AG09309 (cell line): ENCODE measurements at regions not wholly inside any gene's neighbourhood (a gene's known extent, or its start where the extent isn't known, plus 50 kb on each side); places are given as distances from the start of the nearest gene placed in this dataset.

Source experiments
- DNase-seq: peaks from one replicate; pipeline ENCODE4 v3.0.0-alpha.2; 2010; ENCODE audit warnings: low read depth
- H3K4me3 ChIP-seq: 2 replicates; pipeline ENCODE4 v1.5.1; 2011; ENCODE audit warnings: mild to moderate bottlenecking, low read depth, low read length, moderate library complexity; ENCODE audit not compliant: control insufficient read depth
- TF ChIP-seq, protein P1 (sequence below): IDR thresholded peaks from 2 replicates; pipeline ENCODE4 v1.5.1; 2011; ENCODE audit warnings: mild to moderate bottlenecking, low read depth, low read length, inconsistent platforms; ENCODE audit not compliant: insufficient read depth, control insufficient read depth; ENCODE audit errors: missing control alignments

DNA sequence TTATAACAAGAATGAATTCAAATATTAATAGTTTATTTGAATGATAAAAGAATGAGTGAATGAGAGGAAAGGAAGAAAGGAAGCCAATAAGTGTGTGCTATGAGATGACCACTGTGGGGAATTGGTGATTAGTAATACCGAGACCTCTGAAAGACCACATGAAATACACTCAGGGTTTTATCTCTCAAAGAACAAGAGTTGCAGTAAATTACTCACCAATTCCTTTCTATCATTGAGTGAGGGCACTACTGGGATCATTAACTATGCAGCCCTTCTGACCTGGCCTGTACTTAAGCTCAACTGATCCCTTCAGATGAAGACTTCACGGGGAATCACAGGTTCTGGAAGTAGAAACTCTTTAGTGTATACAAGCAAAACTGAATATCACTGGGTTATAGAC is 1636.1 kb downstream of the SLITRK5 start:
- TF ChIP-seq, protein P1, sequence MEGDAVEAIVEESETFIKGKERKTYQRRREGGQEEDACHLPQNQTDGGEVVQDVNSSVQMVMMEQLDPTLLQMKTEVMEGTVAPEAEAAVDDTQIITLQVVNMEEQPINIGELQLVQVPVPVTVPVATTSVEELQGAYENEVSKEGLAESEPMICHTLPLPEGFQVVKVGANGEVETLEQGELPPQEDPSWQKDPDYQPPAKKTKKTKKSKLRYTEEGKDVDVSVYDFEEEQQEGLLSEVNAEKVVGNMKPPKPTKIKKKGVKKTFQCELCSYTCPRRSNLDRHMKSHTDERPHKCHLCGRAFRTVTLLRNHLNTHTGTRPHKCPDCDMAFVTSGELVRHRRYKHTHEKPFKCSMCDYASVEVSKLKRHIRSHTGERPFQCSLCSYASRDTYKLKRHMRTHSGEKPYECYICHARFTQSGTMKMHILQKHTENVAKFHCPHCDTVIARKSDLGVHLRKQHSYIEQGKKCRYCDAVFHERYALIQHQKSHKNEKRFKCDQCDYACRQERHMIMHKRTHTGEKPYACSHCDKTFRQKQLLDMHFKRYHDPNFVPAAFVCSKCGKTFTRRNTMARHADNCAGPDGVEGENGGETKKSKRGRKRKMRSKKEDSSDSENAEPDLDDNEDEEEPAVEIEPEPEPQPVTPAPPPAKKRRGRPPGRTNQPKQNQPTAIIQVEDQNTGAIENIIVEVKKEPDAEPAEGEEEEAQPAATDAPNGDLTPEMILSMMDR: no peak
- DNase-seq: no peak
- H3K4me3 ChIP-seq: no peak overlapping the region

DNA sequence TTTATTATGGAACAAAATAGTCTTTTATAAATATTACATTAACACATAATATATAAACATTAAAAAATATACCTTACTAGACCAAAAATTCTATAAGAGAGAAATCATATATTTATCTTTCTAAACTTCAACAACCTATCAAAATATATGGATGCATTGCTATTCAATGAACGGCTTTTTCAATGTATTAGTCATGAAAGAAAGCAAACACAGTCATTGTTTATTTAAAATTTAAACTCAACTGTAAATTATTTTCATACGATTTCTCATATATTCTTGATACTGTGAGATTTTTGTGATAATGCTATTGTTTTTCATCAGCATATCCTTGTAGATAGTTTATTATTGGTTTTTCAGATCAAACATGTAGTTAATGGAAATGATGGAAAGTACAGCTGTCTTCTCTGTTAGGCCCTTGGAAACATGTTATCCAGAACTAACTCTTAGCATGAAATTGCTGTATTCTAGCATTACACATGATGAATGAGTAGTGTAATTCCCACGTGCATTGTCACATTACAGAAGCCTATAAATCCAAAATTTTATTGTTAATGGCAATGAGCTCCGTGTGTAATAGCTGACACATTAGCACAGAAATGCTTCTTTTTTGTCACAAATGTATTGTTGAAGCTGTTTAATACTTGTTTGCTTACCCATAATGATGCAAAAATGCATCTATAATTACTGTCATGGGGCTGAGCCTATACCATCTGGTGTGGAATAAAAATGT is 1639.9 kb downstream of the SLITRK5 start:
- no peak for DNase-seq

DNA sequence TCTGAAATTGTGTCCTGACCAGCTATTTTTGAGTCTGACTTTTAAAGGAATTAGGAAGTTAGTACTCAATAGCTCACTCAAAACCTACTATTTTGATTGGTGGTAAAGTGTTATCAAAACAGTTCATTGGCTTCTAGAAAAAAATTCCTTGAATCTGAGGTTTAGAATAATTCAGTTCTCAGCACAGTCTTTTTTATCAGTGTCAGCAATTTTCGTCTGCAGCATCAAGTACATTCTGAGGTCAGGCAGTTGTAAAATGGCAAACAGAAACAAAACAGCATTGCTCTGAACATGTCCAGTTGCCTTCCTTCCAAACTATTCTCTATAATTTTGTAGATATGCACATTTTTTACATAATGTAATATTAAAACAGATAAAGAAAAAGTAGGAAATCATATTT is 1644.1 kb downstream of the SLITRK5 start:
- no peak for DNase-seq
- TF ChIP-seq, protein P1: no peak
- no peak overlapping the region for H3K4me3 ChIP-seq

More for the DNA sequence above, 1639.9 kb downstream of the SLITRK5 start:
- TF ChIP-seq, protein P1: no peak
- H3K4me3 ChIP-seq: no peak overlapping the region

DNA sequence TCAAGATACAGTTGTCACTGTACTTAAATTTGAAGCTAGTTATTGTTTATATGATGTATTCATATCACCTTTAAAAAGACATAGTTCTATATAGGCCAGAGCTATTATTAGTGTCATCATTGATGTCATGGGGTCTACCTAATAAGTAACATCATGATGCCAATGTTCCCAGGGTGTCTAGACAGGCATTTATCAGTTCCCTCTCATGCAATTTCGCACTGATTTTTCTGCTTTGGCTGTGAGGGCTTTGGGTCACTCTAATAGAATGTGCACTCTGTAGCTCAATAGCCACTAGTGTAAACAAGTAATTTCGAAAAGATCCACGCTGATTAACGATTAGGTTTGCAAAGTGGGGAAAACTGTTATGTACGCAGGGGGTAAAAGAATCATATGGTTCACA is 1651.3 kb downstream of the SLITRK5 start:
- H3K4me3 ChIP-seq: no peak overlapping the region
- TF ChIP-seq, protein P1: no peak
- DNase-seq: no peak

DNA sequence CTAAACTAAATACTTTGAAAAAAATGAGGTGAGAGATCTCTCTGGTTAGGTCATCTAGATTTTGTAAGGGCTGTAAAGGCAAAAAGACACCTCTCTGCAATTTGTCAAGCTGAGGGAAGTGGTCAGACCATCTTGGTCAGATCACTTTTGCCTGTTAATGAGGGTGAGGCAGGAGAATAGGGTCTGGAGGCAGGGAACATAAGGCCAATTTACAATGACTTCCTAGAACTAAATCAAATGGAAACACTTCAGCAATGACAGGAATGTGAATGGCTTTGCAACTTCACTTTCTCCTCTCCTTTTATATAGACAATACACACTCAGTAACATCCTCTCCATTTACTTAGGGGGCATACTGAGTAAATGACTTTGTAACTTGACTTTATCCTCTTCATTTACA is 1653.4 kb downstream of the SLITRK5 start:
- no peak for DNase-seq
- TF ChIP-seq, protein P1: no peak
- H3K4me3 ChIP-seq: no peak overlapping the region

DNA sequence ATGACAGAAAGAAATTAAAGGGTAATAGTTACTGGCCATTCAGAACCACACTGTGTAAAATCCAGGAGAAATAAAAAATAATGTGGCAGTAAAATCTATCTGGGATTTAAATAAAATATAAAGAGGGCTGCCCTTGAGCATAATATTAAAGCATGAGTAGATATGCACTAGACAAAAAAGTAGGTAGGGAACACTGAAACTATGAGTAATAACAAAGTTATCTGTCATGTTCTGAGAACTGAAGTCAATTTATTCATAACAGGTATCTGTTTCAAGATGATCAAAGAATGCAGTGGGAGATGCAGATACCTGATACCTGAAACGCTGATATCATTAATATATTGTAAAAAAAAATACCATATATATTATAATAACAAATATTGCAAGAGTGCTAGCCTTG is 1672.0 kb downstream of the SLITRK5 start:
- TF ChIP-seq, protein P1: no peak
- no peak overlapping the region for H3K4me3 ChIP-seq
- no peak for DNase-seq

DNA sequence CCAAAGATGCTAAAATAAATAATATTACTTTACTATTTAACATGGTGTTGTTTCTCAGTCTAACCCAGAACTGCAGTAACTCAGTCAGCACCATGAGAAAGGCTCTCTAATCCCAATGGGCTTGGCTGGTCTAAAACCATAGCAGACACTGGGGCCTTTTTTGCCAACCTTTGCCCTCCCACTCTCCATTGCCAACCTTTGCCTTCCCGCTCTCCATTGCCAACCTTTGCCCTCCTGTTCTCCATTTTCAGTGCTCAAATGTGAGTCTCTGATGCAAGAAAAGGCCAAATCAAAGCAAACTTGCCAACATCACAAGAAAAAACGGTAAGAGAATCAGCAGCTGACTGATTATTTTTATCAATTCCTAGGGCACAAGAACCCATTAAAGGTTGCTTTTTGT is 1681.2 kb downstream of the SLITRK5 start:
- TF ChIP-seq, protein P1: no peak
- H3K4me3 ChIP-seq: no peak overlapping the region
- DNase-seq: no peak
